K562 (cell line): ENCODE measurements at regions not wholly inside any gene's neighbourhood (a gene's known extent, or its start where the extent isn't known, plus 50 kb on each side); places are given as distances from the start of the nearest gene placed in this dataset.

Experiments used
- ATAC-seq: fragments of 200-7000 bp; cut with Tn5 transposase; 3 replicates; pipeline ENCODE4 v1.9.1; 2020; ENCODE audit warnings: moderate library complexity
- BruUV-seq: library from RNA; stranded (reverse); fragments of 400-500 nt; replicated peaks from 2 replicates; lab custom pipeline; 2021; lab: Mats Ljungman, UMichigan
- CTCF ChIA-PET: fragments of 300-600 bp; formaldehyde crosslinking; extraction: SDS; loops from one replicate; lab custom pipeline; 2021; ENCODE audit warnings: low intra/inter-chr PET ratio; lab: Yijun Ruan, JAX
- POLR2A ChIA-PET: fragments of 300-600, 350-650 bp; sonication (Branson Sonifier 250); formaldehyde crosslinking; extraction: SDS; loops from one replicate; lab custom pipeline; 2021; ENCODE audit warnings: antibody characterized with exemption, inconsistent platforms; lab: Yijun Ruan, JAX
- DNase-seq, 4 experiments: peaks; one replicate each; pipeline versions ENCODE4 v3.0.0 to v3.0.0-alpha.2; 2011 to 2018; ENCODE audit warnings: low spot score in 3 of 4, mixed read lengths in 3 of 4; ENCODE audit errors: extremely low read depth in 1 of 4
- FAIRE-seq: peaks from 2 replicates; lab custom pipeline; 2011; peaks lifted over from hg19 to GRCh38; lab: Jason Lieb, UNC
- H2AFZ ChIP-seq: 2 replicates; pipeline ENCODE4 v1.6.0; 2011; ENCODE audit warnings: low read depth, low read length, control low read depth, inconsistent platforms
- H3K27ac ChIP-seq: fragments of 200-600 bp; 3 replicates; pipeline ENCODE4 v1.8.0; 2011; ENCODE audit warnings: low read depth, mild to moderate bottlenecking, control low read depth, inconsistent platforms, low read length, moderate library complexity, mixed read lengths; ENCODE audit errors: extremely low read depth
- H3K27me3 ChIP-seq, 2 experiments: fragments of 300-600 bp in 1 of 2; 2 replicates in 1 of 2; 3 replicates in 1 of 2; pipeline versions ENCODE4 v1.6.0 to v1.8.0; 2011; ENCODE audit warnings: inconsistent platforms in 2 of 2, low read length in 2 of 2, mild to moderate bottlenecking in 1 of 2, mixed read lengths in 1 of 2, moderate library complexity in 1 of 2; ENCODE audit not compliant: control insufficient read depth in 2 of 2, insufficient read depth in 2 of 2
- H3K36me3 ChIP-seq: fragments of 300-600 bp; 3 replicates; pipeline ENCODE4 v1.8.0; 2011; ENCODE audit warnings: mild to moderate bottlenecking, low read length, inconsistent platforms; ENCODE audit not compliant: control insufficient read depth, insufficient read depth
- H3K4me1 ChIP-seq, 2 experiments: fragments of 200-600 bp in 1 of 2; replicated peaks in 1 of 2; 2 replicates in 1 of 2; 3 replicates in 1 of 2; pipeline versions ENCODE4 v1.5.1 to v1.8.0; 2011; ENCODE audit warnings: inconsistent platforms in 2 of 2, low read length in 2 of 2, mild to moderate bottlenecking in 1 of 2, mixed read lengths in 1 of 2, moderate library complexity in 1 of 2; ENCODE audit not compliant: control insufficient read depth in 2 of 2, insufficient read depth in 2 of 2
- H3K4me2 ChIP-seq: 2 replicates; pipeline ENCODE4 v1.6.1; 2011; ENCODE audit warnings: low read length, control low read depth, inconsistent platforms, mixed read lengths; ENCODE audit not compliant: insufficient read depth
- H3K4me3 ChIP-seq: fragments of 200-600 bp; sonication (generic), shearing (Covaris generic); 2 replicates; pipeline ENCODE4 v1.5.1; 2016; ENCODE audit warnings: control low read depth, inconsistent platforms
- H3K79me2 ChIP-seq: fragments of 200-600 bp; 3 replicates; pipeline ENCODE4 v1.8.0; 2011; ENCODE audit warnings: low read length, inconsistent platforms; ENCODE audit not compliant: control insufficient read depth, insufficient read depth
- H3K9ac ChIP-seq, 2 experiments: 2 replicates each; pipeline versions ENCODE4 v1.6.0 to v1.6.1; 2011; ENCODE audit warnings: low read depth in 2 of 2, low read length in 2 of 2, control low read depth in 1 of 2, inconsistent platforms in 1 of 2, mild to moderate bottlenecking in 1 of 2, mixed read lengths in 1 of 2; ENCODE audit not compliant: insufficient read depth in 1 of 2
- H3K9me1 ChIP-seq: one replicate; pipeline ENCODE4 v1.6.0; 2011; ENCODE audit warnings: inconsistent platforms, mild to moderate bottlenecking, low read length, moderate library complexity; ENCODE audit not compliant: control insufficient read depth, insufficient read depth
- H3K9me3 ChIP-seq: replicated peaks from 2 replicates; pipeline ENCODE4 v1.5.1; 2011; ENCODE audit warnings: low read depth, low read length, inconsistent platforms; ENCODE audit not compliant: control insufficient read depth, insufficient read depth
- H4K20me1 ChIP-seq: replicated peaks from 2 replicates; pipeline ENCODE4 v1.6.1; 2011; ENCODE audit warnings: low read length, inconsistent platforms, mixed read lengths; ENCODE audit not compliant: control insufficient read depth, insufficient read depth
- EZH2 ChIP-seq: IDR thresholded peaks from 2 replicates; pipeline ENCODE4 v1.6.1; 2012; ENCODE audit warnings: low read depth, mild to moderate bottlenecking, inconsistent platforms, low read length, borderline replicate concordance
- HNRNPLL ChIP-seq: fragments of 200-400 bp; formaldehyde crosslinking; IDR thresholded peaks from 2 replicates; pipeline ENCODE4 v1.6.1; 2017; ENCODE audit warnings: low read length, low read depth, mild to moderate bottlenecking; ENCODE audit not compliant: poor library complexity, severe bottlenecking
- ILK ChIP-seq: fragments of 450-650 bp; IDR thresholded peaks from 2 replicates; pipeline ENCODE4 v1.6.1; 2016; ENCODE audit warnings: missing genetic modification characterization, low read depth, mild to moderate bottlenecking, missing compliant biosample characterization, moderate library complexity, borderline replicate concordance
- MCM7 ChIP-seq, 2 experiments: fragments of 450-650 bp; IDR thresholded peaks; 2 replicates each; pipeline ENCODE4 v1.6.1; 2016 to 2018
- NR2F6 ChIP-seq: fragments of 450-650 bp; formaldehyde crosslinking; IDR thresholded peaks from 2 replicates; pipeline ENCODE4 v1.4.0; 2020; ENCODE audit warnings: mild to moderate bottlenecking
- RERE ChIP-seq: sonication (generic); formaldehyde crosslinking; IDR thresholded peaks from 2 replicates; pipeline ENCODE4 v1.8.0; 2023; ENCODE audit warnings: missing genetic modification reagents, mild to moderate bottlenecking, borderline replicate concordance
- SMARCA5 ChIP-seq: fragments of 450-650 bp; IDR thresholded peaks from 2 replicates; pipeline ENCODE4 v1.6.1; 2016
- SRSF9 ChIP-seq: fragments of 200-400 bp; formaldehyde crosslinking; IDR thresholded peaks from 2 replicates; pipeline ENCODE4 v1.6.1; 2017; ENCODE audit warnings: low read depth, low read length, borderline replicate concordance
- ZNF253 ChIP-seq: fragments of 250-450 bp; sonication (Bioruptor Pico); conservative IDR thresholded peaks from 2 replicates; pipeline ENCODE4 v1.6.1; 2021; ENCODE audit warnings: mild to moderate bottlenecking
- WGBS: fragments of 100-300 bp; shearing (Covaris generic); methylation state at CpG from one replicate; pipeline ENCODE4 v1.1.6; 2016; ENCODE audit warnings: low coverage, mixed read lengths; ENCODE audit not compliant: insufficient coverage; ENCODE audit errors: missing lambda C conversion rate; 5-methylcytosine and 5-hydroxymethylcytosine counted together
- in situ Hi-C: fragments of 300-500 bp; cut with MboI; formaldehyde crosslinking; loops from 4 replicates; pipeline ENCODE4 v1.15.0; 2018; ENCODE audit warnings: inconsistent platforms, mixed read lengths
- intact Hi-C: fragments of 100-400 bp; cut with micrococcal nuclease; formaldehyde crosslinking; loops from 2 replicates; pipeline ENCODE4 v1.14.2; 2022

GRCh38 chr3:189003410-189003809 is 168.4 kb upstream of the TPRG1 start:
- intact Hi-C loops: no loop called here
- BruUV-seq: no TSS peak
- Histone ChIP-seq H3K9me1 (no peaks in the 10 kb centered on the region), H4K20me1 (no peaks in the 10 kb centered on the region), H3K9ac (no peak overlapping the region)
- FAIRE-seq: no peak
- TF ChIP-seq MCM7 (IDR thresholded peaks at IDR 0.05) (no peak), SRSF9 (no peak), HNRNPLL (no peak), RERE (CRISPR knock-in tag) (no peak), SMARCA5 (no peak), NR2F6 (CRISPR knock-in tag) (no peak), EZH2 (no peak), ZNF253 (CRISPR knock-in tag) (no peak), ILK (tag) (no peak)
- TF ChIP-seq, all 486 proteins: peak for 0
- Histone ChIP-seq H3K4me3 (no peak overlapping the region), H3K4me2 (no peak overlapping the region), H3K27ac (no peak overlapping the region), H3K36me3 (no peaks in the 10 kb centered on the region), H3K79me2 (no peaks in the 10 kb centered on the region), H3K27me3 (no peaks in the 10 kb centered on the region), H3K9me3 (no peaks in the 10 kb centered on the region), H3K4me1 (no peaks in the 10 kb centered on the region), H2AFZ (no peak overlapping the region)
- ChIA-PET POLR2A (no interaction called here), CTCF (no interaction called here)
- DNase-seq (no peak), ATAC-seq (no peak)
- WGBS: 0% methylated on average over 1 of the region's 1 CpG
- in situ Hi-C loops: no loop called here
